HG02970 (cell line): ENCODE measurements at regions not wholly inside any gene's neighbourhood (a gene's known extent, or its start where the extent isn't known, plus 50 kb on each side); places are given as distances from the start of the nearest gene placed in this dataset.

Experiments used
- ATAC-seq: cut with Tn5 transposase; IDR thresholded peaks from one replicate; pipeline ENCODE4 v1.9.1; 2021; ENCODE audit warnings: mild to moderate bottlenecking, moderate library complexity, moderate number of reproducible peaks; ENCODE audit not compliant: unreplicated experiment, low FRiP score

DNA sequence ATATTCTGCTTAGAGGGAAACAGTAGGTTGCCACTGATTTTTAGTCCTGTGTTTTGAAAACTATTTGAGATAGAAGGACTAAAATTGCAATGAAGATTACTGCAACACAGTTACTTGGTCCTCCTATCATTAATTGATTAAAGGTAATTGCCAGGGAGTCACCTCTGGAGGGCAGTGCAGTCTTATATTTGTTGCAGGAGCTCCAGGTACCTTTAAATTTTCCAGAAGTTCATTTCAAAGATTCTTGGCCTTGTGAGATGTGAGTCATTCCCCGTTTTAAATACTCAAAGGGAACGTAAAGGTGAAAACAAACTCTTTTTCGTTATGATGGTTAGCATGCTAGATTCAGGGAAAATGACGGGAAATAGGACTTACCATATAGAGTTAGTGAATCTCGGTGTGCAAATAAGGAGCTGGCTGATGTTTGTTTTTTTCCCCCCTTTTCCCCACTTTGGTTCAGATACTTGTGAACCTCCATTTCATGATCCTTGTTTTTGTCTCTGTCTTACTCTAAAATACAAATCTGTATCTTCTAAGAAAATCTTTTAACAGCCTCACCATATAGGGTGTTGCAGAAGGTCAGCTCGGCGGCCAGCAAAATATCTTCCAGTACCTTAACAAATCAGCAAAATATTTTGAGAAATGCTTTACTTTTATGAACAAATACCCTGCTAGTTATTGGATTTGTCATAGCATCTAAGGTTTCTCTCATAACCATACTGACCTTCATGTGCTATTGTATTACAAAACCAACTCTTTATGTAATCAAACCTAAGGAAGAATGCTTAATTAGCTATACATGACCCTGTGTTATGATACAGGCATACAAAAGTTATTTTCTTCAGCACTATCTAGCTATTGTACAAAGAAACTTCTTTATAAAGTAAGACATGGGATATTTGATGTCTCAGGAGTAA lies 143.0 kb upstream of the HDAC9 start:
- ATAC-seq = no peak

DNA sequence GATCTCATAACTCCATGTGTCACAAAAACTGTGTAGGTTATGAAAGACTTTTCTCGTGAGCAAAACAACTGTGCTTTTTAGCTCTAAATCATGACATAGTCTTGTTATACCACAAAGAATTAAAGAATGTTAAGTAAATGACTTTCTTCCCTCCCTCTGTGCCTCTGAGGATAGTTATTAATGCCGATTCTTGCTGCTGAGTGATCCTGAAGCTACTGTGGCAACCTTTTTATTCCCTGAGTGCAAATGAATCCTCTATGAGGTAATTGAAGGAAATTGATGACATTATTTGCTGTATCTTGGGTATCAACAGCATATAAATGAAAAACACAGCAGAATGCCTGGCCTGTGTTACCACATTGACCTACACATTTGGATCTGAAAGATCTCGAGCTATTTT lies 142.2 kb upstream of the HDAC9 start:
- no peak for ATAC-seq

DNA sequence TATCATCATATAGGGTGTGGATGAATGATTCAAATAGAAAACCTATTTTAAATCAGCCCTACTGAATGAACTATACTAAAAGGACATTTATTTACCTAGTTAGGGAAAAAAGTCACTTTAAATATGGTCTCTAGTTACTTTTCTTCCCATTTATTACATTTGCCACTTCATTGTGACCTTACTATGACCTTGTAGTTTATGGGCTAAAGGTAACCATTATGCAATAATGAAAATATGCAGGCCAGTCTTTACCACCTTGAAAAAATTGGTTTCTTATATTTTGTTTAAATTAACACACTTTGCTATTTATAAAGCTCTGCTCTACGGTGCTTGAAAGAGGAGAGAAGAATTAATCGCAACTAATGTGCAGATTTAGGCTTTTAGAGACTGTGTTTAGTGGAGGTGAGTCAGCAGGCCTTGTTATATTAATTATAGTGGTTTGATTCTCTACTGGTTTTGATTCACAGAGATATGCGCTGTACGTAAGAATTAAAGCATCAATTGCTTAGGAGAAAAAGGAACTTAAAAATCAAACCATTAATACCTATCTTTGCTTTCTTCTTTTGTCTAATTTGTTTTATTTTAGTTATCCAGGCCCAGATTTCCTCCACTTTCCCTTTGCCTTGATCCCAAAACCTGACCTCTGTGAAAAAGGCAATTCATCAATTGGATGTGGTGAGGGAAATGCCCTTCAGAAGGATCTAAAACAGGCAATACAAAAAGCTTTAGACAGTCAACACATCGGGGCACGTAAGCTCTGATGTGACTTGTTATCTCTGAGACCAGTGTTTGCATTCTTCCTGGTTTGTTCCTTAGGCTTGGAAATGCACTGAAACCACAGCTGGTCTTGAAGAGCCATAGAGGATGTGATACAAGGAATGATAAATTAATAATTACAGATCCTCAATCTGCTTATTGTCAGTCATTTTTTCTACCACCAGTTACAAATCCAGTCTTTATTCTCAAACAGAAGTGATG lies 141.2 kb upstream of the HDAC9 start:
- ATAC-seq = no peak

DNA sequence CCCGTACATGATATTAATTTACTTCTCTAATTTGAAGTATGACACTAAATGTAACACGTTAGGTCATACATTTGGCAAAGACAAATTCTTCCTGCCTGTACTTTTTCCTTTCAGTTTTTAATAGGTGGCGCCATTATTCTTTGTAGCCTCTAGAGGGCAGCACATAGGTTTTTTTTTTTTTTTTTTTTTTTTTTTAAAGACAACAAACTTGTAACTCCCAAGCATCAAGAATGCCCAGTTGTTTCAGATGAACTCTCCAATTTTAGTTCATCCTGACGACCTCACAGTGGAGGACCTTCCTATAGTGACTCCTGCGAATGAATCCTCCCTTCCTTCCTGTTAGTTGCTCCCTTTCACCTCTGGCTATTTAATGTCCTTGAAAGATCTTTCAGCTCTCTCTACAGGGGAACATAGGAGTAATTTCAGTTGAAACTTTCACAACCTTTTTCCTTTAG lies 139.3 kb upstream of the HDAC9 start:
- ATAC-seq = no peak

DNA sequence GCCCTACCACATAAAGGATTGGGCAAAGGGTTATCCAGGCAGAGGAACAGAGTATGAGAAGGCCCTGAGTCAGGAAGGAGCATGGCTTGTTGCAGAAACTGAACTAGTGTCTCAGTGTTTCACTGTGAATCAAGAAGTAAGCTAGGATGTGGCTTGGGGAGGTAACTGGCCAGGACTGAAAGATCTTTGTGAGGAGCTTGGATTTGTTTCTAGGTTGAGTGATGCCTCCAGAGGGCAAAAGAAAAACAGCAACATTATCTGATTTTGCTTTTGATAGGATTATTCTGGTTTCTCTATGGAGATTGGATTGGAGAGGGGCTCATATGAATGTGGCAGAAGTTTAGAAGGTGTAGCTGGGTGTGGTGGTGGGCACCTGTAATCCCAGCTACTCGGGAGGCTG lies 137.9 kb upstream of the HDAC9 start:
- ATAC-seq = no peak

DNA sequence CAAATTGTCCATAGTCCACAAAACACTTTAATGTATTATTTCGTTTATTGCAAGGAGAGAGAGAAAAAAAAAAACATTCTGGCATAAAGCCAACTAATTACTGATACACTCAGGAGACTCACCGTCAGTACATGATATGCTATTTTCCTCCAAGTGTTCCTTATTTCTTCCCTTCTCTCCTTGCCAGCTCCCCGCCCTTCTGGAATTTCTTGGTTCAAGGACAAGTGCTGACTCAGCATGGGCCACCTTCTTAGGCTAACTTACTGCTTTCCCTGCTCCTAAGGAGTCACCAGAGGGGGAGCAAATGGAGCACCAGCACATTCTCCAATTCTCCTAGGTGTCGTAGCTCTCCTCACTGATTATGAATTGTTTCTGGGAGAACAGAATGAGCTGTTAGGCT lies 133.8 kb upstream of the HDAC9 start:
- ATAC-seq = no peak

DNA sequence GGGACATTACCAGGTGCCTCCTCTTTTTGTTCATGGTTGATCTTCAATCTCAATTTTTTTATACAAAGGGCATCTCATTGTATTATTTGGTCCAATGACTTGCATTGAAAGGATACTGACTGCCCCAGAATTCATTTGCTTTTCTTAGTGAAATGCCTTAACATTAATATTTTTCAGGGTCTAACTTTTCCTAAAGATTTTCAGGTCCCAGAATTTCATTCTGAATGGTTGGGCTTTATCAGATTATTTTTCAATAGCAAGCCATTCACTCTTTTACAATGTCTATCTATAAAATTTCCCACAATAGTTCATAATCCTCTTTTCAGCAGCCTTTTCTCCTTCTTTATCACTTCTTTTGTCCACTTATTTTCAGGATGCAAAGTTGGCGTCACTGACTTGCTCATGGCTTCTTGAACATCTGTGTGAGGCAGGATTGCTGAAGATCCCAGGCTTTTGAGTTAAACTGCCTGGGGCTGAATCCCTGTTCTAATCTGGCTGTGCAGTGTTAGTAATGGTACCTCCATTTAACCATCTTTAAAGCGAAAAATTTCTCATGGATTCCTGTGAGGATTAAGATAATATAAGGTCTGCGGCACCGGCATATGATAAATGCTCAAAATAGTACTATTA lies 131.7 kb upstream of the HDAC9 start:
- no peak for ATAC-seq

DNA sequence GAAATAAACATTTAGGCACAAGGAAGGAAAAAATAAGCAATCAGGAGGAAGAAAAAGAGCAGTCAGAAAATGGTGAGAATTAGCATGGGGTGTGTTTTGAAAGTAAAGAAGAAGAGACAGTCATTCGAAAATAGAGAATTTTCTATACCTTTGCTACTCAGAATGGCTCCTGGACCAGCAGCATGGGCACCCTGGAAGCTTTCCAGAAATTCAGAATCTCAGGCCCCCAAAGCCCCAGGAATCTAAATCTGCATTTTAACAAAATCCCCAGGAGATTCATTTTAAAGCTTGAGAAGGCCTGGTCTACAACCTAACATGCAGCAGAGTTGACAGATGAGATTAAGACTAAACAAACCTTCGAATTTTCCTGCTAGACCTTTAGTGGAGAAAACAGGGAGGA lies 131.2 kb upstream of the HDAC9 start:
- no peak for ATAC-seq

DNA sequence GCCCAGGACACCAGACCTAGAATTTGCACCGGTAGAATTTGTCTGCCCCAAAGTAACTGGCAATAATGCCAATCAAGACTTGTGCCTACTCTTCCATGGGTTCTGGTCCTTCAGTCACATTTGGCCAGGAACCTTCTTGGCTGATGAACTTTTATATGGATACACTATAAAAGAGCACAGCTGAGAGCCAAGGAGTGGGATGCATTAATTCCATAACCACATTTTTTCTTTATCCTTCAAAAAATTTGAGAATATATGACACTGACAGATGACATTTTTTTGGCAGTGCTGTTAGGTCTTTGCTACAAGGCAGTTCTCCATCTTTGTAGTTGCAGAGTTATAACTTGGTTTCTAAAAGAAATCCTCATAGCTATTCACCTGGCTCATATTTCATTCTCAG lies 129.2 kb upstream of the HDAC9 start:
- no peak for ATAC-seq

DNA sequence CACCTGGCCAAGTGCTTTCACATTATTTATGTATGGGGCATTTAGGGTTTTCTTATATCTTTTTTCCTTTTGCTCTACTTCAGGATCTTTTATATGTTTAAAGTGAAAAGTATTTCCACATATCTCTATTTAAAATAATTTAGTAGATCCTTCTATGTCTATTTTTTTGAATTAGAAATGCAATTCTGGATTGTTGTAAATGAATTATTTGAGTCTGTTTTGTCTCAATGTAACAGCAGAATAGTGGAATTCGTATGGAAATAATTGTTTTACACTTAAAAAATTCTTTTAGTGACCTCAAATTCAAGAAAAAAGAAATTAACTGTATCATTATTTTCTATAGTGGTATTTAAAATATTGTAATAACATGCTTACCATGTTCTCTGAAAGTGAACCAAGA lies 126.5 kb upstream of the HDAC9 start:
- no peak for ATAC-seq

DNA sequence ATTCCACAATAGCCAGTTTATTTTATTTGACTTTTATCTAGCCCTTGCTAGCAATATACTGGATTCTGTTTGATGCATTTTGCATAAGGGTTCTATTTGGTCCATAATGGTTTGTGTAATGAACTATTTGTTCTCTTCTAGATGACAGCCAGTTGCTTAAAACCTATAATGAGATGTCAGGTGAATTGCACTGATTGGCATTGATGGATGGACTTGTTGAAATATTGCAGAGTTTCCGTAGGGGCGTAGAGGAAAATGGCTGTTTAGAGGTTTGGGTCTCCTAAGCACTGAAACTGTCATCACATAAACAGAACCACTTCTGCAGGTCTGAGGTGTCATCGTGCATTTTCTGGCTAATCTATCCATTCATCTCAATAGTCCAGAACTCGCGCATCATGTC lies 124.9 kb upstream of the HDAC9 start:
- no peak for ATAC-seq

DNA sequence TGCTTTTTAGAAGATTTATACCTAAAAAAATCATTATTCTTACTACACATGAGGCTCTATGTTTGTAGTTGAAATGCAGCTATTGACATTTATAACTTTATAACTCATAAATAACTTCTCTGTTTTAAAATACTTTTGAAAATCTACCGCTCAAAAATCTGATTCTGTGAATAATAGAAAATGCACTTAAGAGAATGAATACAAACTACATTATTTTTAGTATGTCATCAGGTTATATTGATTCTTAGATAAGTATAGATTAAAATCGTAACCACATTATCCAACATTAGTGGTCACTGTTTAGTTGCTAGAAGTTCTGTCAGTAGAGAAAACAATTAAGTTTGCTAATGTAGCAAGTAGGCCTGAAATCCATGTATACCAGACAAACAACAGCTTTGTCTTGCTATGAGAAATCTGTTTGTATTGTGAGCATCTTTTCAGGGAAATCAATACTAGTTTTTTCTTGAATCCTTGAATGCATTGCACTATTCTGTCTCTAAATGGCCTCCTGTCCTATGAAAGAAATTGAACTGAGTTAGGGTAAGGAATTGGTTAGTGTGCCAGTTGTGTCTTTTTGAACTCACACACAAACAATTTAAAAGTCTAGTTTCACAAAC lies 116.5 kb upstream of the HDAC9 start:
- no peak for ATAC-seq

DNA sequence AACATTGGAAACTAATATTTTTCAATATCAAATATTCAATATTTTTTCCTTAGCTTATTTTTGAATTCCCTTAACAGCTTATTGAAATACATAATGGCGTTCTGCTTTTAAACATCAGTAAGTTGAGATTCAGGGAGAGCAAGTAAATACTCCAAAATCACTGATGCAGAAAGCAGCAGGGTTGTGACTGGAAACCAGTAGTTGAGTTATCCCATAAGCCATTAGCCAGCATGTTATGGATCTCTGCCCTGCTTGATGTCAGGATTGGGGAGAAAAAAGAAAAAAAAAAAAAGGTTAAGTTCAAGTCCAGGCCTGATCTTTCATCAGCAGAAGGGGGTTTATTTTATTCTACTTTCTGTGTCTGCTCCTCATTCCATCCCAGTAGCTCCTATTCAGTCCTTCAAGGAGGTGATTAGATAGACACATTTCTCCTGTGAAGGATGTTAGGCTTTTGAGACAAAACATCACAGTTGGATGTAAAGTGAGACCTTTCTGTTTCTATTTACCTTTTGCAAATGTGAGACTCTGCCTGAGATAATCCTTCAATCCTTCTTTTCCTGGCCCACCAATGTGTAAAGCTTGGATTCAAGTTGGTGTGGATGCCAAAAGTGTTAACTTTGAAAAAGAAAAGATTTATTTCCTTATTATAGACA lies 110.9 kb upstream of the HDAC9 start:
- ATAC-seq = no peak

DNA sequence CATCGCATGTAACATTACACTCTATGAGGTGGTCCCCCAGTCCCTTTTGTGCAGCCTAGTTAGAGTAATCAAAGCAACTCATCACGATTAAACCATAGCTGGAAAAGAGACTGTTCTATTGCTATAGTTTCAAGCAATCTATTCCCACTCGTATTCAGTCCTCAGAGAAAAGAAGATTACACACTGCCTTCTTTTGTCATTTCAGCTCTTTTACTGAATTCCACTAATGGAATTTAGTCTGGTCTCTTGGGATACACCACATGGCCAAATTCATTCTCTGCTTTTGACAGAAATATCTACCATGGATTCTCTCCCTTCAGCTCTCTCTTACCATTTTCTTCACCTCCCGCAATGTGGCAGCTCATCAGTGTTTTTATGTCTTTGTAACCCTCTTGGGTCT lies 108.9 kb upstream of the HDAC9 start:
- no peak for ATAC-seq

DNA sequence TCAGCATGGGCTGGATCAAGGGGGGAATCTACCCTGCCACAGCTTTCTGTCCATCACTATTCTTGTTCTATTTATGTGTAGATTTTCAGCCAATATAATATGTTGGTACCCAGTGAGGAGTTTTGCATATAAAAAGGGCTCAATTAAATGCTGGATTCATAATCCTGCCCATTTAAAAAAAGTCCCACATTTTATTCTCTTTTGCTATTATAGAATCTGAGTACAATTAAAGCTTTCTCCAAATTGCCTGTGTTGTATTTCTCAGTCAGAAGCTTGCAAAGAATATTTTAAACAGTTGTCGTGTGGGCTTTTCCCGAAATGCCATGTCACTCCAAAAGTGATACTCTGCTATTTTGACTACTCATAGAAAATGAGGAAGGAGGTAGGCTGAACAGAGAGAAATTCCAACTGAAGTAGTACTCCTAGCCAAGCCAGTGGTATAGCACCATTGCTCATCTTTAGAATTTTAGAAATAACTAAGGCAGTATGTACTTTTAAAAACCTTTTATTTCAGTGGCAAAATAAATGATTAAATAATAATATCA lies 108.3 kb upstream of the HDAC9 start:
- ATAC-seq = no peak

DNA sequence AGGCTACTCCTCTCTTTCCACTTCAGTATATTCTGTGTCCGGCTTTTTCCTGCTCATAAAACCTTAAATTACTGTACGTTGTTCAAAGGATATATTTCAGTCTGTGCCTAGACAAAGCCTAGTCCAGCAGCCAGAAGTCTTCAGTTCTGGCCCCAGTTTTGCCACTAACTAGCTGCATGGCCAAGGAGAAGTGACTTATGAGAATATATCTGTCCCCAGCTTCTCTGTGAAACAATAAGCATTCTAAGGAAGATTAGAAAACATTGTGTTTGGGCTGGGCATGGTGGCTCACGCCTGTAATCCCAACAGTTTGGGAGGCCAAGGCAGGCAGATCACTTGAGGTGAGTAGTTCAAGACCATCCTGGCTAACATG lies 105.0 kb upstream of the HDAC9 start:
- no peak for ATAC-seq

DNA sequence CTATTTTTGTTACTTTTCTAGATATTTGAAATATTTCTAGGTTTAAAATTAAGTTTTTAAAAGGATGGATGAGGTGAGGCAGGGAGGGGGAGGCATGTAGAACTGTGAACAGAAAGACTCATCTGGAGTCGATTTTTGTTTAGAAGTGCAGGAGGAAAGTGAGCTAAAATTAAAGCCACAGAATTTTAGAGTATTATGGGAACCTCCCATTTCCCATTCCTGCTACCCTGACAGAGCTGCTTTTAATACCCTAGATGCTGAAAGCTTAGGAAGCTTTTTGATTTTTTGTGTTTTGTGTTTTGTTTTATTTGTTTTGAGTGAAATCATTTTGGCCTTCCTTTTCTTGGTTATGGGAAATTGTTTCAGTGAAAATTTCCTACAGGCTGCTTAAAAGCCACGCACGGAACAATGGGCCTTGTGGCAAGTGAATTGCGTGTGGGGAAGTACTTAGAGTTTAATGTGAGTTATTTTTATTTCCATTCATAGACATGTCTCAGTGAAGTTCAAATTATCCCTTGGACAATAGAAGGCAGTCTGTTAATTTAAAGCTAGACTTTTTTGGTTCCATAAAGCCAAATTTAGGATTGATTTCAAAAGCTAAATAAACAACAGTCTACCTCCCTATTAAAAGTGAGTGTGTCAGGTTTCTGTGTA lies 102.0 kb upstream of the HDAC9 start:
- ATAC-seq = no peak

DNA sequence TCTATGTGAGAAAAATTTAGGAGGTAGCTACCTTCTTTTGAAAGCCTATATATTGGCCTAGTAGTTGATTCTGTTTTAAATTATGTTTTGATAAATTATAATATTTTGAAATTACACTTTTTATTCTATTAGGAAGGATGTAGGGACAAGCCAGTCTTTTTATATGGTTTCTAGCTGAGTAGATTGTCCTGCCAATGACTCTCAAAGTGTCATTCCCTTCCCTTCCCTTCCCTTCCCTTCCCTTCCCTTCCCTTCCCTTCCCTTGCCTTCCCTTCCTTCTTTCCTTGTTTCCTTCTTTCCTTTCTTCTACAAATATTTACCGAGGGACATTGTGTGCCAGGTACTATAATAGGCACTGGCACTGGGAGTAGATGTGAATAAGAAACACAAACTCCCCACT lies 99.7 kb upstream of the HDAC9 start:
- ATAC-seq = no peak

DNA sequence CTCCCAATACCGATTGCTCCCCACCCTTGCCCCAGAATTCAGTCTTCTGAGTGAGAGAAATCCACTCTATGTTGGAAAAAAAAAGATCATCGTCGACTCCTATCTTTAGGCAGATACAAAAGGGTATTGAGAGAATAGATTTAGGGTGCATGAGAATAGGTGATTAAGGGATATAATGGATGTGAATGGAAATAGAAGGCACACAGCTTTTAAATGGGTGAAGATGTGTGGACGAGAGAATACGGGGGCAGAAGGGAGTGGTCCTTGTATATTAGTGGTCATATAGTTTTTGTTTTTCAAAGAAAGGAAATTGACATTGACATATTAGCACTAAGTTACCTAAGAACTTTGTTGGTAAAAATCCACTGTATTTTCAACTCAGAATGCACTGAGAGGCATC lies 98.6 kb upstream of the HDAC9 start:
- no peak for ATAC-seq
